H1 (cell line): ENCODE measurements at regions not wholly inside any gene's neighbourhood (a gene's known extent, or its start where the extent isn't known, plus 50 kb on each side); places are given as distances from the start of the nearest gene placed in this dataset.
A peak's percentile ranks its signal among the peaks of the same experiment; 100 is the strongest.

Experiments
- CTCF ChIA-PET: fragments of 300-600 bp; sonication (Branson Sonifier 250); formaldehyde crosslinking; loops from one replicate; lab custom pipeline; 2021; ENCODE audit not compliant: partially characterized antibody; lab: Charles Lee
- POLR2A ChIA-PET: fragments of 300-600 bp; sonication (Branson Sonifier 250); formaldehyde crosslinking; loops from one replicate; lab custom pipeline; 2021; ENCODE audit warnings: inconsistent platforms; ENCODE audit not compliant: partially characterized antibody; lab: Charles Lee
- DNase-seq, 2 experiments: peaks; one replicate each; pipeline versions ENCODE4 v3.0.0 to v3.0.0-alpha.2; 2010 to 2022; ENCODE audit warnings: low spot score in 2 of 2, low read depth in 1 of 2, mixed read lengths in 1 of 2
- FAIRE-seq: peaks from 2 replicates; lab custom pipeline; 2011; peaks lifted over from hg19 to GRCh38; lab: Jason Lieb, UNC
- H2AFZ ChIP-seq: 2 replicates; pipeline ENCODE4 v1.8.1; 2012; ENCODE audit warnings: low read length, inconsistent platforms
- H2AK5ac ChIP-seq: 2 replicates; pipeline ENCODE4 v1.6.1; 2013; ENCODE audit warnings: low read depth, low read length
- H2BK120ac ChIP-seq: replicated peaks from 2 replicates; pipeline ENCODE3; 2013; ENCODE audit warnings: low read depth, low read length, inconsistent platforms
- H2BK12ac ChIP-seq: 2 replicates; pipeline ENCODE4 v1.6.1; 2013; ENCODE audit warnings: low read depth, low read length
- H2BK15ac ChIP-seq: 2 replicates; pipeline ENCODE4 v1.6.1; 2013; ENCODE audit warnings: low read length
- H2BK20ac ChIP-seq: 2 replicates; pipeline ENCODE4 v1.6.1; 2013; ENCODE audit warnings: low read length
- H2BK5ac ChIP-seq: 2 replicates; pipeline ENCODE4 v1.6.1; 2013; ENCODE audit warnings: low read depth, low read length
- H3K14ac ChIP-seq: 2 replicates; pipeline ENCODE4 v1.6.1; 2013; ENCODE audit warnings: inconsistent platforms; ENCODE audit not compliant: insufficient read length
- H3K18ac ChIP-seq: 2 replicates; pipeline ENCODE4 v1.6.1; 2013; ENCODE audit warnings: low read length; ENCODE audit errors: extremely low read depth
- H3K23ac ChIP-seq: 2 replicates; pipeline ENCODE4 v1.6.1; 2013; ENCODE audit warnings: inconsistent platforms; ENCODE audit not compliant: insufficient read length
- H3K23me2 ChIP-seq: 2 replicates; pipeline ENCODE4 v1.6.1; 2013; ENCODE audit warnings: low read depth, low read length
- H3K27ac ChIP-seq: 2 replicates; pipeline ENCODE4 v1.6.1; 2011; ENCODE audit warnings: low read depth, low read length, inconsistent platforms
- H3K27me3 ChIP-seq, 4 experiments: replicated peaks in 1 of 4; 1 replicate in 1 of 4; 2 replicates in 3 of 4; pipeline versions ENCODE4 v1.6.1 to v1.8.1; 2011 to 2013; ENCODE audit warnings: low read length in 3 of 4, mild to moderate bottlenecking in 3 of 4, inconsistent platforms in 2 of 4, mixed read lengths in 2 of 4, moderate library complexity in 1 of 4; ENCODE audit not compliant: control insufficient read depth in 3 of 4, insufficient read depth in 3 of 4; ENCODE audit errors: extremely low read depth in 1 of 4
- H3K36me3 ChIP-seq, 4 experiments: 2 replicates each; pipeline versions ENCODE4 v1.6.1 to v1.8.1; 2011 to 2013; ENCODE audit warnings: mild to moderate bottlenecking in 4 of 4, low read length in 3 of 4, moderate library complexity in 2 of 4, control low read depth in 1 of 4, inconsistent platforms in 1 of 4; ENCODE audit not compliant: insufficient read depth in 4 of 4, control insufficient read depth in 2 of 4
- H3K4ac ChIP-seq: replicated peaks from 2 replicates; pipeline ENCODE3; 2013; ENCODE audit warnings: low read length, low read depth, mixed read lengths, inconsistent platforms; ENCODE audit not compliant: insufficient read length
- H3K4me1 ChIP-seq, 4 experiments: replicated peaks in 1 of 4; 1 replicate in 1 of 4; 2 replicates in 3 of 4; pipeline versions ENCODE4 v1.6.1 to v1.8.1; 2011 to 2013; ENCODE audit warnings: low read length in 3 of 4, inconsistent platforms in 2 of 4, mixed read lengths in 1 of 4; ENCODE audit not compliant: insufficient read depth in 4 of 4, control insufficient read depth in 3 of 4
- H3K4me2 ChIP-seq, 2 experiments: 2 replicates each; pipeline versions ENCODE4 v1.6.1 to v1.8.1; 2011 to 2013; ENCODE audit warnings: low read depth in 2 of 2, low read length in 2 of 2, control low read depth in 1 of 2, inconsistent platforms in 1 of 2, mild to moderate bottlenecking in 1 of 2; ENCODE audit not compliant: insufficient read depth in 1 of 2
- H3K4me3 ChIP-seq, 4 experiments: fragments of 200-600, 300-600 bp in 1 of 4; sonication (generic), shearing (Covaris generic), sonication (Bioruptor Twin) in 1 of 4; 2 replicates each; pipeline versions ENCODE4 v1.5.1 to v1.8.1; 2011 to 2016; ENCODE audit warnings: low read length in 4 of 4, low read depth in 3 of 4, control low read depth in 2 of 4, inconsistent platforms in 2 of 4, mild to moderate bottlenecking in 2 of 4, mixed read lengths in 1 of 4, moderate library complexity in 1 of 4; ENCODE audit not compliant: insufficient read depth in 2 of 4; ENCODE audit errors: extremely low read depth in 1 of 4
- H3K56ac ChIP-seq: replicated peaks from 2 replicates; pipeline ENCODE3; 2013; ENCODE audit warnings: low read depth, mild to moderate bottlenecking, mixed read lengths, low read length, inconsistent platforms; ENCODE audit not compliant: insufficient read length
- H3K79me1 ChIP-seq: 2 replicates; pipeline ENCODE4 v1.6.1; 2013; ENCODE audit warnings: low read depth, low read length, control low read depth
- H3K79me2 ChIP-seq, 2 experiments: 2 replicates each; pipeline versions ENCODE4 v1.6.1 to v1.8.1; 2012 to 2013; ENCODE audit warnings: low read length in 2 of 2, mild to moderate bottlenecking in 2 of 2, inconsistent platforms in 1 of 2; ENCODE audit not compliant: insufficient read depth in 2 of 2, control insufficient read depth in 1 of 2
- H3K9ac ChIP-seq, 4 experiments: replicated peaks in 1 of 4; 1 replicate in 1 of 4; 2 replicates in 3 of 4; pipeline versions ENCODE4 v1.6.1 to v1.8.1; 2011 to 2013; ENCODE audit warnings: low read depth in 3 of 4, low read length in 3 of 4, control low read depth in 2 of 4, mild to moderate bottlenecking in 2 of 4, moderate library complexity in 2 of 4, inconsistent platforms in 1 of 4; ENCODE audit errors: extremely low read depth in 1 of 4
- H3K9me3 ChIP-seq, 2 experiments: 2 replicates each; pipeline versions ENCODE4 v1.6.1 to v1.8.1; 2012 to 2013; ENCODE audit warnings: mild to moderate bottlenecking in 2 of 2, moderate library complexity in 2 of 2, control low read depth in 1 of 2, inconsistent platforms in 1 of 2, low read depth in 1 of 2, low read length in 1 of 2, mixed read lengths in 1 of 2; ENCODE audit not compliant: insufficient read depth in 2 of 2
- H4K20me1 ChIP-seq, 2 experiments: replicated peaks in 1 of 2; 2 replicates each; pipeline versions ENCODE3 to v1.8.1; 2011 to 2013; ENCODE audit warnings: inconsistent platforms in 2 of 2, low read length in 2 of 2, mild to moderate bottlenecking in 1 of 2; ENCODE audit not compliant: insufficient read depth in 2 of 2, control insufficient read depth in 1 of 2
- H4K5ac ChIP-seq: 2 replicates; pipeline ENCODE4 v1.6.1; 2013; ENCODE audit warnings: low read length, low read depth, mixed read lengths, inconsistent platforms; ENCODE audit not compliant: insufficient read length
- H4K8ac ChIP-seq: 2 replicates; pipeline ENCODE4 v1.8.0; 2013; ENCODE audit warnings: mild to moderate bottlenecking, moderate library complexity, low read length, inconsistent platforms; ENCODE audit not compliant: insufficient read depth; ENCODE audit errors: extremely low read depth
- H4K91ac ChIP-seq: replicated peaks from 2 replicates; pipeline ENCODE3; 2013; ENCODE audit warnings: low read length, mixed read lengths, inconsistent platforms; ENCODE audit not compliant: insufficient read length
- JUN ChIP-seq: IDR thresholded peaks from 2 replicates; pipeline ENCODE4 v1.6.1; 2011; ENCODE audit warnings: low read depth, mild to moderate bottlenecking, improper control_type of control experiment, low read length
- RAD21 ChIP-seq, 2 experiments: IDR thresholded peaks in 1 of 2; conservative IDR thresholded peaks in 1 of 2; 2 replicates each; pipeline ENCODE4 v1.6.1; 2011; ENCODE audit warnings: low read depth in 2 of 2, low read length in 2 of 2, improper control_type of control experiment in 1 of 2, inconsistent platforms in 1 of 2, mild to moderate bottlenecking in 1 of 2, moderate library complexity in 1 of 2
- TF ChIP-seq, protein P1 (sequence below), 3 experiments: IDR thresholded peaks; 1 replicate in 2 of 3; 2 replicates in 1 of 3; pipeline versions ENCODE4 v1.5.1 to v1.6.1; 2011; ENCODE audit warnings: low read length in 3 of 3, mild to moderate bottlenecking in 3 of 3, inconsistent platforms in 2 of 3, low read depth in 1 of 3, moderate library complexity in 1 of 3; ENCODE audit not compliant: insufficient read depth in 1 of 3; ENCODE audit errors: control extremely low read depth in 1 of 3

GRCh38 chr2:128531856-128532255, 213.2 kb upstream of the HS6ST1 start:
- Histone ChIP-seq H2AFZ (no peak overlapping the region), H3K4ac (no peak overlapping the region), H4K5ac (no peak overlapping the region), H3K9ac (no peak overlapping the region), H2BK5ac (no peak overlapping the region), H3K4me1 (peaks cover 0 to 3% (median under 1%) of the 10 kb centered on the region in 4 experiments; a peak in 3 of 7 replicates), H3K36me3 (no peaks in the 10 kb centered on the region), H2BK15ac (no peak overlapping the region), H3K4me3 (no peak overlapping the region), H3K56ac (no peak overlapping the region), H3K79me2 (no peaks in the 10 kb centered on the region), H2BK12ac (no peak overlapping the region), H4K20me1 (no peaks in the 10 kb centered on the region), H2BK120ac (no peak overlapping the region), H3K23ac (no peak overlapping the region), H3K4me2 (no peak overlapping the region), H3K14ac (no peak overlapping the region), H3K23me2 (no peaks in the 10 kb centered on the region), H3K27me3 (peaks cover 0 to 3% (median 0%) of the 10 kb centered on the region in 4 experiments; a peak in 3 of 7 replicates), H3K9me3 (no peaks in the 10 kb centered on the region), H3K18ac (no peak overlapping the region), H4K91ac (no peak overlapping the region), H3K27ac (no peak overlapping the region), H3K79me1 (no peaks in the 10 kb centered on the region), H4K8ac (no peak overlapping the region), H2BK20ac (no peak overlapping the region), H2AK5ac (no peak overlapping the region)
- TF ChIP-seq RAD21 (IDR thresholded peaks at IDR 0.05 in 1 of 2, conservative IDR thresholded peaks at IDR 0.05 in 1 of 2; ENCODE audit: low read depth in 2 of 2, low read length in 2 of 2) (peak; percentile 45 to 55; a peak in 3 of 4 replicates), JUN (no peak)
- TF ChIP-seq, protein P1, sequence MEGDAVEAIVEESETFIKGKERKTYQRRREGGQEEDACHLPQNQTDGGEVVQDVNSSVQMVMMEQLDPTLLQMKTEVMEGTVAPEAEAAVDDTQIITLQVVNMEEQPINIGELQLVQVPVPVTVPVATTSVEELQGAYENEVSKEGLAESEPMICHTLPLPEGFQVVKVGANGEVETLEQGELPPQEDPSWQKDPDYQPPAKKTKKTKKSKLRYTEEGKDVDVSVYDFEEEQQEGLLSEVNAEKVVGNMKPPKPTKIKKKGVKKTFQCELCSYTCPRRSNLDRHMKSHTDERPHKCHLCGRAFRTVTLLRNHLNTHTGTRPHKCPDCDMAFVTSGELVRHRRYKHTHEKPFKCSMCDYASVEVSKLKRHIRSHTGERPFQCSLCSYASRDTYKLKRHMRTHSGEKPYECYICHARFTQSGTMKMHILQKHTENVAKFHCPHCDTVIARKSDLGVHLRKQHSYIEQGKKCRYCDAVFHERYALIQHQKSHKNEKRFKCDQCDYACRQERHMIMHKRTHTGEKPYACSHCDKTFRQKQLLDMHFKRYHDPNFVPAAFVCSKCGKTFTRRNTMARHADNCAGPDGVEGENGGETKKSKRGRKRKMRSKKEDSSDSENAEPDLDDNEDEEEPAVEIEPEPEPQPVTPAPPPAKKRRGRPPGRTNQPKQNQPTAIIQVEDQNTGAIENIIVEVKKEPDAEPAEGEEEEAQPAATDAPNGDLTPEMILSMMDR (IDR thresholded peaks at IDR 0.05; ENCODE audit: control extremely low read depth in 1 of 3, insufficient read depth in 1 of 3, low read depth in 1 of 3, low read length in 3 of 3), result peak in 2 of 3 experiments; percentile 22 to 54; a peak in 2 of 4 replicates
- no peak for FAIRE-seq
- CTCF ChIA-PET, result interaction anchor here (0.8 to 1.3 kb wide), 2 partner anchors 21 to 62 kb away, joined by 3 to 6 read pairs; no protein-coding TSS in a partner anchor
- DNase-seq, result no peak
- POLR2A ChIA-PET, result no interaction called here
